AG20443 (cell line): ENCODE measurements at regions not wholly inside any gene's neighbourhood (a gene's known extent, or its start where the extent isn't known, plus 50 kb on each side); places are given as distances from the start of the nearest gene placed in this dataset.
A peak's percentile ranks its signal among the peaks of the same experiment; 100 is the strongest.
"Not testable (repeated sequence)": the region's sequence is repeated elsewhere in the genome, so short reads cannot be mapped to it uniquely, and the experiment has no call there.

Source experiments
- DNase-seq: peaks from one replicate; pipeline ENCODE4 v3.0.0; 2012; ENCODE audit warnings: low spot score, mixed read lengths

- DNase-seq: no peak
Observed at GRCh38 chr5:7214906-7215416, 181.0 kb upstream of the ADCY2 start.

- no peak for DNase-seq
Observed at GRCh38 chr5:7218141-7218540, 177.8 kb upstream of the ADCY2 start.

- no peak for DNase-seq
Observed at GRCh38 chr5:7220156-7220555, 175.8 kb upstream of the ADCY2 start.

- DNase-seq: no peak
Observed at GRCh38 chr5:7221041-7221440, 174.9 kb upstream of the ADCY2 start.

- DNase-seq: no peak
Observed at GRCh38 chr5:7225826-7226225, 170.1 kb upstream of the ADCY2 start.

- DNase-seq: no peak
Observed at GRCh38 chr5:7242118-7242710, 153.7 kb upstream of the ADCY2 start.

- DNase-seq: no peak
Observed at GRCh38 chr5:7244208-7244607, 151.7 kb upstream of the ADCY2 start.

- DNase-seq: no peak
Observed at GRCh38 chr5:7245121-7245651, 150.8 kb upstream of the ADCY2 start.

- no peak for DNase-seq
Observed at GRCh38 chr5:7246287-7246686, 149.7 kb upstream of the ADCY2 start.

GRCh38 chr5:7250004-7250403 is 145.9 kb upstream of the ADCY2 start:
- no peak for DNase-seq

GRCh38 chr5:7250611-7251010 is 145.3 kb upstream of the ADCY2 start:
- DNase-seq: no peak

- DNase-seq: no peak
Observed at GRCh38 chr5:7251132-7251531, 144.8 kb upstream of the ADCY2 start.

GRCh38 chr5:7261049-7261448 is 134.9 kb upstream of the ADCY2 start:
- DNase-seq: peak; percentile 63

GRCh38 chr5:7261900-7262299 is 134.0 kb upstream of the ADCY2 start:
- no peak for DNase-seq

GRCh38 chr5:7263398-7264015 is 132.4 kb upstream of the ADCY2 start:
- not testable (repeated sequence) for DNase-seq

- DNase-seq: not testable (repeated sequence)
Observed at GRCh38 chr5:7265776-7266175, 130.2 kb upstream of the ADCY2 start.

- DNase-seq: not testable (repeated sequence)
Observed at GRCh38 chr5:7268722-7269121, 127.2 kb upstream of the ADCY2 start.

GRCh38 chr5:7269591-7270274 is 126.2 kb upstream of the ADCY2 start:
- DNase-seq: no peak

- no peak for DNase-seq
Observed at GRCh38 chr5:7271435-7272084, 124.4 kb upstream of the ADCY2 start.

GRCh38 chr5:7272408-7272965 is 123.5 kb upstream of the ADCY2 start:
- no peak for DNase-seq

- no peak for DNase-seq
Observed at GRCh38 chr5:7274203-7274602, 121.7 kb upstream of the ADCY2 start.

GRCh38 chr5:7289634-7290033 is 106.3 kb upstream of the ADCY2 start:
- not testable (repeated sequence) for DNase-seq
